COLO668 (cell line): ENCODE measurements at regions not wholly inside any gene's neighbourhood (a gene's known extent, or its start where the extent isn't known, plus 50 kb on each side); places are given as distances from the start of the nearest gene placed in this dataset.
A peak's percentile ranks its signal among the peaks of the same experiment; 100 is the strongest.
"Not testable (repeated sequence)": the region's sequence is repeated elsewhere in the genome, so short reads cannot be mapped to it uniquely, and the experiment has no call there.

Experiments used
- DNase-seq: peaks from one replicate; lab custom pipeline; 2025; ENCODE audit not compliant: unreplicated experiment; lab: John Stamatoyannopoulos, UW

- no peak for DNase-seq
Observed at GRCh38 chr10:23945845-23946244, 263.1 kb upstream of the KIAA1217 start.

DNA sequence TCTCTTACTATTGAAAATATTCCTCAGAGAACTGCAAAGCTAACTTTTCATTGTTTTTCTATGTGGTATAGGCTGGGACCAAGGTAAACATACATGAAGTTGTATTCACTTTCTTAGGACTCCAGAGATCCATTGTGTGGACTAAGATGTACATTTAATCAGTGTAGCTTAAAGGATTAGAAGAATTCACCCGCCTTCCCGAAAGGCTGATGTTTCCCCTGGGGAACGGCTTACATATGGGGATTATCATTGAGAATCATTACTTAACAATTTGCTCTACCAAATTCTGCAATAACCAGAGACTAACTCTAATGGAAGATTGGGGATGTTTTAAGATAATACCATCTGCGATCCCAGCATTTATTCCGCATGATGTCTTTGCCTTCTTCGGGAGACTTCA, 257.1 kb upstream of the KIAA1217 start:
- no peak for DNase-seq

GRCh38 chr10:23955456-23956225, 253.3 kb upstream of the KIAA1217 start:
- no peak for DNase-seq

DNA sequence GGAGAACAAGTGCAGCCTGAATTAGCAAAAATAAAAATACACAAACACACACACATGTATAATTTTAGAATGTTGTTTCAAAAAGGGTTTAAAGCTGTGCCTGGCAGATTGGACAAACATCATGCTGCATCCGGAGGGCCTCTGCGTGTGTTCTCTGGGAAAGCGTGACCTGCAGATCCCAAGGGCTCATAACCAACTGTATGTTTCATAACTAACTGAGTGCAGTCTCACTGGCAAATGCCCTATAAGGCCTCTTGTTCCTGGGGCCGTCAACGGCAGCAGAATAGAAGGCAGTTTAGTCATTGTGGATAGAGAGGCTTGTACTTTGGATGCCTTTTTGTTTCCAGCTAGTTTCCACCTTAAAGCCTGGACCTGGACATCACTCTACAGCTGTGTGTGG, 243.8 kb upstream of the KIAA1217 start:
- no peak for DNase-seq

DNA sequence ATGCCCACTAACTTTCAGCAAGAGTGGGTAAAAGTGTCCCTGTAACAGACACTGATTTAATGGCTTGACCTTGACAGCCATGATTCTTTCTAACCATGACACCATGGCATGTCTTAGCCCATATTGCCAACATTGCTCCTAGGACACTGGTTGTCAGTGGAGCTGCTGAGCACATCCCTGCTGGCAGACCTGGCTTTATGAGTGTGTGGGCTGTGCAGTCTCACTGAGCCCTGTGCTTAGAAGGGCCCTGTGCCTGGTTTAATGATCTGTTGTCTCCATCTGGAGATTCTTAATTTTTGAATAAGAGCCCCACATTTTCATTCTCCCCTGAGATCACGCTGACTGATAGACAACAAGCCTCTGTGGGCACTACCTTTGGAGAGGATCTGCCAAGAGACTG, 243.1 kb upstream of the KIAA1217 start:
- no peak for DNase-seq

- no peak for DNase-seq
Observed at GRCh38 chr10:23966504-23967051, 242.4 kb upstream of the KIAA1217 start.

DNA sequence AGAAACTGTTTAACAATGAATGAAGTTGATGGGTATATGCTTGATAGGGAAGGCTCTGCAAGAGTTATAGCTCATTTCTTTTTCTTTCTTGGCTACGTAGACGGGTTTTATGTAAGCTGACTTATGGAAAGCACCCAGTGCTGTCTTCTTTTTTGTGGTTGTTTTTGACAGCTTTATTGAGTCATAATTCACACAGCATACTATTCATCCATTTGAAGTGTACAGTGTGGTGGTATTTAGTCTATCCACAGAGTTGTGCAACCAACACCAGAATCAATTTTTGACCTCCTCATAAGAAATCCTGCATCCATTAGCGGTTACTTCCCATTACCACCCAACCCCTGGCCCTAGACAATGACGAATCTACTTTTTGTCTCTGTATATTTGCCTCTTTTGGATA, 240.6 kb upstream of the KIAA1217 start:
- no peak for DNase-seq

DNA sequence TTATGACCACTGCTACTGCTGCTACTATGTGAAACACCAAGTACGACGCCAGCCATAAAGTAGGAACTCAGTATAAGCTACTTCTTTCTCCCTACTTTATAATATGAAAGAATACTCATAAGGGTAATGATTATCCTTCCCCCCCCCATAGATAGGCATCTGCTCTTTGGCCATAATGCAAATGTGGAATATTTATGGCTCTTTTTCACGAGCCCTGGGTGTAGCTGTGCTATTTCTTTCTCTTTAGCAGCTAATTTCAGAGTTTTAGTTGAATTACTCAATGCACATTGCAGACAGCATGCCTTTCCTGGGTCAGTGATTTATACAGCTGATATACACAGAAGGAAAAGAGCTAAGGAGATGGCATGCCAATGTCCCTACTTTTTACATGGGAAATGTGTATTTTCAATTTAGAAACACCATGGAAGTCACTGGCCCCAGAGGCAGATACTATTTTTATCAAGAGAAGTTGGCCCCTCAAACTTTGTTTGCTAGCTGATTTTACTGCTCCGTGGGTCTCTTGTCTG, 234.1 kb upstream of the KIAA1217 start:
- DNase-seq: no peak

DNA sequence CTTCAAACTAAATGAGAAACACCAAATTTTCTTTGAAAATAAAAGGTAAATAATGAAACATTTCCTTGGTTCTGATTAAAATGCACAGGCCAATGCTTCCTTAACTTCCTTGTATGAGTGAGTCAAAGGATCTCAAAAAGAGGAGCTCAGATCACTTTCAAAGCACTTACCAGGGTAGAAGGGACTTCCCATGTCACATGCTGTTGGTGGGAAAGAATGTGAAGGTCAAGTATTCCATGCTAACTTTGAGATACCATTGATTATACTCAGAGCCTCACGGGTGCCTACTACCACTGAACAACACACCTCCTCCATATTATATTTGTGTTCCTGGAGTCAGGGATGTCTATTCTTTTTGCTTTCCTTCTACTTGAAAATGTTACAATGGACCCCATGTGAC, 233.5 kb upstream of the KIAA1217 start:
- DNase-seq: no peak

- DNase-seq: no peak
Observed at GRCh38 chr10:23976275-23976674, 232.7 kb upstream of the KIAA1217 start.

- DNase-seq: no peak
Observed at GRCh38 chr10:23978317-23978716, 230.6 kb upstream of the KIAA1217 start.

GRCh38 chr10:23980094-23980493, 228.8 kb upstream of the KIAA1217 start:
- no peak for DNase-seq

- no peak for DNase-seq
Observed at GRCh38 chr10:23981520-23982309, 227.2 kb upstream of the KIAA1217 start.

DNA sequence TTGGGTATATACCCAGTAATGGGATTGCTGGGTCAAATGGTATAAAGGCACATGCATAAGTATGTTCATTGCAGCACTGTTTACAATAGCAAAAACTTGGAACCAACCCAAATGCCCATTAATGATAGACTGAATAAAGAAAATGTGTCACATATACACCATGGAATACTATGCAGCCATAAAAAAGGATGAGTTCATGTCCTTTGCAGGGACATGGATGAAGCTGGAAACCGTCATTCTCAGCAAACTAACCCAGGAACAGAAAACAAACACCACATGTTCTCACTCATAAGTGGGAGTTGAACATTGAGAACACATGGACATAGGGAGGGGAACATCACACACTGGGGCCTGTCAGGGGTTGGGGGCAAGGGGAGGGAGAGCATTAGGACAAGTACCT, 224.5 kb upstream of the KIAA1217 start:
- not testable (repeated sequence) for DNase-seq

DNA sequence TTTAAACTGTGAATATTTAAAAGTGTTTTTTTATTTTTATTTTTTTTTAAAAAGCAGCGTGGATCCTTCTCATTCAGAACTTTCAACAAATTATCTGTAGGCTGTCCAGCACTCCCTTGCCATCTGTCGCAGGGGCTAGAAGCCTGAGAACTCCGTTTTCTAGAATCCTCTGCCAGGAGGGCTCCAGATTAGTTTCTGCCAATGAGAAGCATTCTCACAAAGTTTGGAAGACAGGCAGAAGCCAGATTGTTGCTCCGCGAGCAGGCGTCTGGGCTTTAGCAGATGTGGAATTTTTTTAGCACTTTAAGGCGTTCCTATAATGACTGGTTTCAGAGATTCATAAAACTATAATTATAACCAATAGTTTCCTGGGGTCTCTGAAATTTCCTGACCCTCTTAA, 220.9 kb upstream of the KIAA1217 start:
- no peak for DNase-seq

GRCh38 chr10:23994459-23995046, 214.4 kb upstream of the KIAA1217 start:
- peak; percentile 6 for DNase-seq

GRCh38 chr10:23999445-23999844, 209.5 kb upstream of the KIAA1217 start:
- no peak for DNase-seq

DNA sequence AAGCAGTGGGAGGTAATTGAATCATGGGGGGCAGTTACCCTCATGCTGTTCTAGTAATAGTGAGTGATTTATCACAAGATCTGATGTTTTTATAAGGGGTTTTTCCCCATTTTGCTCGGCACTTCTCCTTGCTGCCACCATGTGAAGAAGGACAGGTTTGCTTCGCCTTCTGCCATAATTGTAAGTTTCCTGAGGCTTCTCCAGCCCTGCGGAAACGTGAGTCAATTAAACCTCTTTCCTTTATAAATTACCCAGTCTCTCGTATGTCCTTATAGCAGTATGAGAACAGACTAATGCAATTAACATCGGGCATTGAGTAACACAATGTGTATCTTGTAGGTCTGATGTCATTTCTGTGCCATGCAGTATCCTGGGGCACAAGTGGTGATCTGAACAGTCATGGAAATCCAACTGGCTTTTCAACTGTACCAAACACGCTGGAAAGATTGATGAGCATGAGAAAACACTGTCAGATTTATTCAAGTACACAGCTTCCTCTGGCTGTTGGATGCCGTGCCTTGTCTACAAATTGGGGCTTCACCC, 208.6 kb upstream of the KIAA1217 start:
- no peak for DNase-seq

- no peak for DNase-seq
Observed at GRCh38 chr10:24006741-24007140, 202.2 kb upstream of the KIAA1217 start.

- no peak for DNase-seq
Observed at GRCh38 chr10:24007359-24007758, 201.6 kb upstream of the KIAA1217 start.
